Panc1 (cell line): ENCODE measurements at regions not wholly inside any gene's neighbourhood (a gene's known extent, or its start where the extent isn't known, plus 50 kb on each side); places are given as distances from the start of the nearest gene placed in this dataset.
A peak's percentile ranks its signal among the peaks of the same experiment; 100 is the strongest.

ENCODE experiments used
- ATAC-seq: fragments of 200-7000 bp; cut with Tn5 transposase; 2 replicates; pipeline ENCODE4 v1.9.1; 2020; ENCODE audit warnings: mild to moderate bottlenecking, moderate library complexity
- BruUV-seq: library from RNA; stranded (reverse); fragments of 400-500 nt; replicated peaks from 2 replicates; lab custom pipeline; 2021; lab: Mats Ljungman, UMichigan
- CTCF ChIA-PET: fragments of 300-600 bp; sonication (Branson Sonifier 250); formaldehyde crosslinking; loops from one replicate; lab custom pipeline; 2022; ENCODE audit warnings: antibody characterized with exemption; lab: Charles Lee
- POLR2A ChIA-PET: fragments of 300-600 bp; sonication (Branson Sonifier 250); formaldehyde crosslinking; loops from one replicate; lab custom pipeline; 2022; ENCODE audit warnings: antibody characterized with exemption; lab: Charles Lee
- DNase-seq: peaks from one replicate; pipeline ENCODE4 v3.0.0-alpha.2; 2010; ENCODE audit warnings: low read depth, low spot score
- H3K27ac ChIP-seq: 2 replicates; pipeline ENCODE4 v1.5.1; 2011; ENCODE audit warnings: mild to moderate bottlenecking, low read length, inconsistent platforms
- H3K27me3 ChIP-seq: fragments of 200-500 bp; sonication (Bioruptor generic); 2 replicates; pipeline ENCODE4 v1.6.0; 2014; ENCODE audit warnings: low read length, inconsistent platforms; ENCODE audit not compliant: control insufficient read depth, insufficient read depth
- H3K36me3 ChIP-seq: fragments of 200-500 bp; sonication (Bioruptor generic); 2 replicates; pipeline ENCODE4 v1.5.1; 2014; ENCODE audit warnings: inconsistent platforms, mild to moderate bottlenecking, low read length, moderate library complexity; ENCODE audit not compliant: control insufficient read depth, insufficient read depth
- H3K4me1 ChIP-seq: 2 replicates; pipeline ENCODE4 v1.5.1; 2011; ENCODE audit warnings: inconsistent platforms, mild to moderate bottlenecking, low read length, moderate library complexity; ENCODE audit not compliant: control insufficient read depth, insufficient read depth
- H3K4me3 ChIP-seq, 2 experiments: 2 replicates each; pipeline ENCODE4 v1.5.1; 2011 to 2012; ENCODE audit warnings: low read depth in 2 of 2, low read length in 2 of 2, mild to moderate bottlenecking in 2 of 2, inconsistent platforms in 1 of 2, moderate library complexity in 1 of 2
- H3K9me3 ChIP-seq: fragments of 200-500 bp; sonication (Bioruptor generic); 2 replicates; pipeline ENCODE4 v1.5.1; 2014; ENCODE audit warnings: low read depth, mild to moderate bottlenecking, inconsistent platforms, low read length, moderate library complexity; ENCODE audit not compliant: control insufficient read depth, insufficient read depth
- POLR2AphosphoS5 ChIP-seq: IDR thresholded peaks from 2 replicates; pipeline ENCODE4 v1.6.1; 2012; ENCODE audit warnings: mild to moderate bottlenecking, low read depth, low read length, moderate library complexity
- TCF7L2 ChIP-seq: IDR thresholded peaks from 2 replicates; pipeline ENCODE4 v1.6.1; 2011; ENCODE audit warnings: mild to moderate bottlenecking, low read depth, low read length, inconsistent platforms
- in situ Hi-C: cut with HindIII; loops from 2 replicates; pipeline ENCODE4 v1.10.0; 2016; ENCODE audit warnings: low sequenced_read_pairs, low pct_unique_long_range_greater_than_20kb
- intact Hi-C: fragments of 100-400 bp; cut with micrococcal nuclease; formaldehyde crosslinking; loops from one replicate; pipeline ENCODE4 v1.10.0; 2022; ENCODE audit not compliant: unreplicated experiment
- TF ChIP-seq, protein P1 (sequence below), 2 experiments: IDR thresholded peaks; 2 replicates each; pipeline ENCODE4 v1.6.1; 2011 to 2012; ENCODE audit warnings: low read depth in 2 of 2, control low read depth in 1 of 2, low read length in 1 of 2, mild to moderate bottlenecking in 1 of 2, moderate library complexity in 1 of 2; ENCODE audit not compliant: insufficient read depth in 1 of 2
- TF ChIP-seq, protein P2 (sequence below): fragments of 450-650 bp; IDR thresholded peaks from 2 replicates; pipeline ENCODE4 v1.5.1; 2017; ENCODE audit warnings: mild to moderate bottlenecking

DNA sequence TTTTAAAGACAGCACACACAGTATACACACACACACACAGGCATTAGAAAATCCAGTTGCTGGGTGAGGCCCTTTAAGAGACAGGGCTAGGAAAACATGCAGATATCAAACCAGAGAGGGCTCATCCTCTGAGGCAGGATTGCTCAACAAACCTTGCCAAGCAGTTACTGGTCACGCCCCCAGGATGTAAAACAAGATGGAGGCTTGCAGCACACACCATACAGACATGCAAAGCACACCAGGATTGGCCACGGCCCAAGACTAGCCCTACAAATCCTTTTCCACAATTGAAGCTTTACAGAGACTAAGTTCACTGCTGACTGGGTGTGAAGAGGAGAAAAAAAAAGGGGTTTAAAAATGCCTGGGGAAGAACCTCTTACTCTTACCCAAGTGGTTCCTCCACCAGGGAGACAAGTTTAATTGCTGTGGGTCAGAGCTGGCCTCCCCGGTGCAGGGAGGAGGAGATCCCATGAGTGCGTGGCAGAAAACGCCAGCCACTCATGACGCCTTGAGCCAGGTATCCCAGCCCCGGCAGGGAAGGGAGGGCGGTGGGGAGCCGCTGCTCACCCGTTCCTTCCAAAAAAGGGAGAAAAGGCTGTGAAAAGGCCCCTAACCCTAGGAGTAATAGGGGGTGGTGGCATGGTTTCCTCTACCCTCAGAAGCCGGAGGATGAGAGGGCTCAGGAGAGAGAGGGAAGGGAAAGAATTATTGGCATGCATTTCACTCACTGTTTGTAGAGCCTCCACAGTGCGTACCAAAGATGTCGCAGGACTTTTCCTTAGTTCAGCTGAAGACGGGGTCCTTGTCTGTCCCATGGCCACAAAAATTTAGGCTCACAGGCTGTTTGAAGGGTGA lies 594.6 kb upstream of the ZP4 start:
- ATAC-seq (peak; percentile 94), DNase-seq (no peak)
- peak overlapping the region; percentile 79 for H3K27ac ChIP-seq
- intact Hi-C loops: no loop called here
- BruUV-seq: no TSS peak
- peak overlapping the region; percentile 59 to 76 for H3K4me3 ChIP-seq
- H3K36me3 ChIP-seq: no peaks in the 10 kb centered on the region
- in situ Hi-C loops: no loop called here
- ChIA-PET POLR2A (no interaction called here), CTCF (no interaction called here)
- H3K27me3 ChIP-seq: no peaks in the 10 kb centered on the region
- H3K9me3 ChIP-seq: no peaks in the 10 kb centered on the region
- no peaks in the 10 kb centered on the region; the same call in 1 of the 2 replicates for H3K4me1 ChIP-seq
- TF ChIP-seq TCF7L2 (no peak), POLR2AphosphoS5 (0 out of 2 replicates have a peak, but pooled peaks have one; percentile 22)
- TF ChIP-seq, protein P1, sequence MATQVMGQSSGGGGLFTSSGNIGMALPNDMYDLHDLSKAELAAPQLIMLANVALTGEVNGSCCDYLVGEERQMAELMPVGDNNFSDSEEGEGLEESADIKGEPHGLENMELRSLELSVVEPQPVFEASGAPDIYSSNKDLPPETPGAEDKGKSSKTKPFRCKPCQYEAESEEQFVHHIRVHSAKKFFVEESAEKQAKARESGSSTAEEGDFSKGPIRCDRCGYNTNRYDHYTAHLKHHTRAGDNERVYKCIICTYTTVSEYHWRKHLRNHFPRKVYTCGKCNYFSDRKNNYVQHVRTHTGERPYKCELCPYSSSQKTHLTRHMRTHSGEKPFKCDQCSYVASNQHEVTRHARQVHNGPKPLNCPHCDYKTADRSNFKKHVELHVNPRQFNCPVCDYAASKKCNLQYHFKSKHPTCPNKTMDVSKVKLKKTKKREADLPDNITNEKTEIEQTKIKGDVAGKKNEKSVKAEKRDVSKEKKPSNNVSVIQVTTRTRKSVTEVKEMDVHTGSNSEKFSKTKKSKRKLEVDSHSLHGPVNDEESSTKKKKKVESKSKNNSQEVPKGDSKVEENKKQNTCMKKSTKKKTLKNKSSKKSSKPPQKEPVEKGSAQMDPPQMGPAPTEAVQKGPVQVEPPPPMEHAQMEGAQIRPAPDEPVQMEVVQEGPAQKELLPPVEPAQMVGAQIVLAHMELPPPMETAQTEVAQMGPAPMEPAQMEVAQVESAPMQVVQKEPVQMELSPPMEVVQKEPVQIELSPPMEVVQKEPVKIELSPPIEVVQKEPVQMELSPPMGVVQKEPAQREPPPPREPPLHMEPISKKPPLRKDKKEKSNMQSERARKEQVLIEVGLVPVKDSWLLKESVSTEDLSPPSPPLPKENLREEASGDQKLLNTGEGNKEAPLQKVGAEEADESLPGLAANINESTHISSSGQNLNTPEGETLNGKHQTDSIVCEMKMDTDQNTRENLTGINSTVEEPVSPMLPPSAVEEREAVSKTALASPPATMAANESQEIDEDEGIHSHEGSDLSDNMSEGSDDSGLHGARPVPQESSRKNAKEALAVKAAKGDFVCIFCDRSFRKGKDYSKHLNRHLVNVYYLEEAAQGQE (IDR thresholded peaks at IDR 0.05; ENCODE audit: insufficient read depth in 1 of 2, low read depth in 2 of 2, low read length in 1 of 2): no peak

DNA sequence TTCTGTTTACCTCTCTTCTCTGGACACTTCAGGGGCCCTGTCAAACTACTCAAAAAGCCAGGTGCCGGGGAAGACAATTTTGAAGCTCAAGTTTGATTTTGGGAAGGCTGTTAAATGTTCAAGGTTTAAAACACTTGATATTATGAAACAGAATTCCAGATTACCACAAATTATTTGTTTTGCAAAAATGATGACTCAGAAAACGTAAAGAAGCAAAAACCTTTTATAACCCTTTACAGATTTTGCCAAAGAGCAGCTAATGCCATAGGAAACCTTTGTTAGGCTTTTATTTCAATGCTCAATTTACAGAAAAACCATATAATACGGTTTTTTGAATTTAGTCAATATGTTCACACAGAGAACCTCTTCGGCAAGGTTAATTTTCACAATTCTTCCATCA lies 593.4 kb upstream of the ZP4 start:
- intact Hi-C loops (no loop called here), in situ Hi-C loops (no loop called here)
- Histone ChIP-seq H3K27ac (no peak overlapping the region), H3K36me3 (no peaks in the 10 kb centered on the region), H3K9me3 (no peaks in the 10 kb centered on the region), H3K27me3 (no peaks in the 10 kb centered on the region), H3K4me1 (no peaks in the 10 kb centered on the region; the same call in 1 of the 2 replicates), H3K4me3 (peak overlapping the region in 1 of 2 experiments; percentile 59; a peak in 2 of 4 replicates)
- BruUV-seq: no TSS peak
- CTCF ChIA-PET: no interaction called here
- POLR2A ChIA-PET: no interaction called here
- ATAC-seq (no peak), DNase-seq (no peak)
- TF ChIP-seq TCF7L2 (no peak), POLR2AphosphoS5 (no peak)
- TF ChIP-seq, protein P1 (IDR thresholded peaks at IDR 0.05; ENCODE audit: insufficient read depth in 1 of 2, low read depth in 2 of 2, low read length in 1 of 2): no peak
- TF ChIP-seq, protein P2, sequence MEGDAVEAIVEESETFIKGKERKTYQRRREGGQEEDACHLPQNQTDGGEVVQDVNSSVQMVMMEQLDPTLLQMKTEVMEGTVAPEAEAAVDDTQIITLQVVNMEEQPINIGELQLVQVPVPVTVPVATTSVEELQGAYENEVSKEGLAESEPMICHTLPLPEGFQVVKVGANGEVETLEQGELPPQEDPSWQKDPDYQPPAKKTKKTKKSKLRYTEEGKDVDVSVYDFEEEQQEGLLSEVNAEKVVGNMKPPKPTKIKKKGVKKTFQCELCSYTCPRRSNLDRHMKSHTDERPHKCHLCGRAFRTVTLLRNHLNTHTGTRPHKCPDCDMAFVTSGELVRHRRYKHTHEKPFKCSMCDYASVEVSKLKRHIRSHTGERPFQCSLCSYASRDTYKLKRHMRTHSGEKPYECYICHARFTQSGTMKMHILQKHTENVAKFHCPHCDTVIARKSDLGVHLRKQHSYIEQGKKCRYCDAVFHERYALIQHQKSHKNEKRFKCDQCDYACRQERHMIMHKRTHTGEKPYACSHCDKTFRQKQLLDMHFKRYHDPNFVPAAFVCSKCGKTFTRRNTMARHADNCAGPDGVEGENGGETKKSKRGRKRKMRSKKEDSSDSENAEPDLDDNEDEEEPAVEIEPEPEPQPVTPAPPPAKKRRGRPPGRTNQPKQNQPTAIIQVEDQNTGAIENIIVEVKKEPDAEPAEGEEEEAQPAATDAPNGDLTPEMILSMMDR: no peak
